Liver (tissue), 3 donors: ENCODE measurements at regions not wholly inside any gene's neighbourhood (a gene's known extent, or its start where the extent isn't known, plus 50 kb on each side); places are given as distances from the start of the nearest gene placed in this dataset.

Experiments used
- EGR1 ChIP-seq, 2 donors: IDR thresholded peaks; 2 replicates each; pipeline ENCODE4 v1.6.1; 2016 to 2018; ENCODE audit warnings: antibody characterized with exemption in 2 of 2, low read depth in 2 of 2
- FOXA1 ChIP-seq: IDR thresholded peaks from 2 replicates; pipeline ENCODE4 v1.6.1; 2016; ENCODE audit warnings: antibody characterized with exemption
- GABPA ChIP-seq, 2 donors: IDR thresholded peaks in 1 of 2; conservative IDR thresholded peaks in 1 of 2; 2 replicates each; pipeline ENCODE4 v1.6.1; 2016; ENCODE audit warnings: antibody characterized with exemption in 2 of 2, mild to moderate bottlenecking in 1 of 2, moderate library complexity in 1 of 2
- JUND ChIP-seq, 2 donors: IDR thresholded peaks; 2 replicates each; pipeline ENCODE4 v1.6.1; 2016; ENCODE audit warnings: antibody characterized with exemption in 2 of 2
- NR2F2 ChIP-seq: IDR thresholded peaks from 2 replicates; pipeline ENCODE4 v1.6.1; 2016; ENCODE audit warnings: antibody characterized with exemption
- RXRA ChIP-seq, 2 donors: IDR thresholded peaks; 2 replicates each; pipeline ENCODE4 v1.6.1; 2017 to 2018; ENCODE audit warnings: antibody characterized with exemption in 2 of 2, mild to moderate bottlenecking in 1 of 2
- SP1 ChIP-seq: IDR thresholded peaks from 2 replicates; pipeline ENCODE4 v1.6.1; 2018; ENCODE audit warnings: antibody characterized with exemption, mild to moderate bottlenecking
- TAF1 ChIP-seq: conservative IDR thresholded peaks from 2 replicates; pipeline ENCODE4 v1.6.1; 2016; ENCODE audit warnings: antibody characterized with exemption, mild to moderate bottlenecking
- YY1 ChIP-seq: IDR thresholded peaks from 2 replicates; pipeline ENCODE4 v1.6.1; 2016; ENCODE audit warnings: antibody characterized with exemption, mild to moderate bottlenecking
- TF ChIP-seq, protein P1 (sequence below): fragments of 150-350 bp; IDR thresholded peaks from 2 replicates; pipeline ENCODE4 v1.5.1; 2017; ENCODE audit warnings: improper control_type of control experiment, low read depth, low read length; ENCODE audit not compliant: missing input control
- TF ChIP-seq, protein P2 (sequence below): IDR thresholded peaks from 2 replicates; pipeline ENCODE4 v1.6.1; 2016; ENCODE audit warnings: antibody characterized with exemption
- TF ChIP-seq, protein P3 (sequence below): IDR thresholded peaks from 2 replicates; pipeline ENCODE4 v1.6.1; 2016; ENCODE audit warnings: antibody characterized with exemption
- TF ChIP-seq, protein P4 (sequence below): IDR thresholded peaks from 2 replicates; pipeline ENCODE4 v1.6.1; 2016; ENCODE audit warnings: antibody characterized with exemption
- donor health status: healthy.
- donor health status: healthy.

DNA sequence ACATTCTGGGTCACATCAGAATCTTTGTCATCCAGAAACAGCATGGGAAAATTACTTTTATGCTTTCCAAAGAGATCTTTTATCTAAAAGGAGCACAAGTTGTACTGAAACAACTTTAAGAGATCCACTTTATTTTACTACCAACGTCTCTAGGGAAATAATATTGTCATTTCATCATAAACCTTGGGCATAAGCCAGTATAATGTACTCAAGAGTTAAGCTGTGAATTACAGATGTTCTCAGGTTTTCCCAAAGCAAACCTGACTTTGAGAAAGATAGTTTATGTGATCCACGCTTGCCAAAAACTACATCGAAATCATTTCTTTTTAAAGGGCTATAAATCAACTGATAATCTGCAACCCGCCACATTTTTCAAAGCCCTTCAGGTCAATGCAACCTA lies 124.1 kb upstream of the CRBN start:
- TF ChIP-seq, protein P1, sequence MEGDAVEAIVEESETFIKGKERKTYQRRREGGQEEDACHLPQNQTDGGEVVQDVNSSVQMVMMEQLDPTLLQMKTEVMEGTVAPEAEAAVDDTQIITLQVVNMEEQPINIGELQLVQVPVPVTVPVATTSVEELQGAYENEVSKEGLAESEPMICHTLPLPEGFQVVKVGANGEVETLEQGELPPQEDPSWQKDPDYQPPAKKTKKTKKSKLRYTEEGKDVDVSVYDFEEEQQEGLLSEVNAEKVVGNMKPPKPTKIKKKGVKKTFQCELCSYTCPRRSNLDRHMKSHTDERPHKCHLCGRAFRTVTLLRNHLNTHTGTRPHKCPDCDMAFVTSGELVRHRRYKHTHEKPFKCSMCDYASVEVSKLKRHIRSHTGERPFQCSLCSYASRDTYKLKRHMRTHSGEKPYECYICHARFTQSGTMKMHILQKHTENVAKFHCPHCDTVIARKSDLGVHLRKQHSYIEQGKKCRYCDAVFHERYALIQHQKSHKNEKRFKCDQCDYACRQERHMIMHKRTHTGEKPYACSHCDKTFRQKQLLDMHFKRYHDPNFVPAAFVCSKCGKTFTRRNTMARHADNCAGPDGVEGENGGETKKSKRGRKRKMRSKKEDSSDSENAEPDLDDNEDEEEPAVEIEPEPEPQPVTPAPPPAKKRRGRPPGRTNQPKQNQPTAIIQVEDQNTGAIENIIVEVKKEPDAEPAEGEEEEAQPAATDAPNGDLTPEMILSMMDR: no peak
- TF ChIP-seq GABPA (IDR thresholded peaks at IDR 0.05 in 1 of 2, conservative IDR thresholded peaks at IDR 0.05 in 1 of 2) (no peak), YY1 (no peak), JUND (IDR thresholded peaks at IDR 0.05) (no peak), EGR1 (IDR thresholded peaks at IDR 0.05; ENCODE audit: low read depth in 2 of 2) (no peak), SP1 (no peak), NR2F2 (no peak), FOXA1 (no peak), TAF1 (no peak), RXRA (IDR thresholded peaks at IDR 0.05) (no peak)
- TF ChIP-seq, protein P2, sequence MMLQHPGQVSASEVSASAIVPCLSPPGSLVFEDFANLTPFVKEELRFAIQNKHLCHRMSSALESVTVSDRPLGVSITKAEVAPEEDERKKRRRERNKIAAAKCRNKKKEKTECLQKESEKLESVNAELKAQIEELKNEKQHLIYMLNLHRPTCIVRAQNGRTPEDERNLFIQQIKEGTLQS: no peak
- TF ChIP-seq, protein P3, sequence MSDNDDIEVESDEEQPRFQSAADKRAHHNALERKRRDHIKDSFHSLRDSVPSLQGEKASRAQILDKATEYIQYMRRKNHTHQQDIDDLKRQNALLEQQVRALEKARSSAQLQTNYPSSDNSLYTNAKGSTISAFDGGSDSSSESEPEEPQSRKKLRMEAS: no peak
- TF ChIP-seq, protein P4, sequence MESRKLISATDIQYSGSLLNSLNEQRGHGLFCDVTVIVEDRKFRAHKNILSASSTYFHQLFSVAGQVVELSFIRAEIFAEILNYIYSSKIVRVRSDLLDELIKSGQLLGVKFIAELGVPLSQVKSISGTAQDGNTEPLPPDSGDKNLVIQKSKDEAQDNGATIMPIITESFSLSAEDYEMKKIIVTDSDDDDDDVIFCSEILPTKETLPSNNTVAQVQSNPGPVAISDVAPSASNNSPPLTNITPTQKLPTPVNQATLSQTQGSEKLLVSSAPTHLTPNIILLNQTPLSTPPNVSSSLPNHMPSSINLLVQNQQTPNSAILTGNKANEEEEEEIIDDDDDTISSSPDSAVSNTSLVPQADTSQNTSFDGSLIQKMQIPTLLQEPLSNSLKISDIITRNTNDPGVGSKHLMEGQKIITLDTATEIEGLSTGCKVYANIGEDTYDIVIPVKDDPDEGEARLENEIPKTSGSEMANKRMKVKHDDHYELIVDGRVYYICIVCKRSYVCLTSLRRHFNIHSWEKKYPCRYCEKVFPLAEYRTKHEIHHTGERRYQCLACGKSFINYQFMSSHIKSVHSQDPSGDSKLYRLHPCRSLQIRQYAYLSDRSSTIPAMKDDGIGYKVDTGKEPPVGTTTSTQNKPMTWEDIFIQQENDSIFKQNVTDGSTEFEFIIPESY: no peak
